IMR-90 (cell line): ENCODE measurements at regions not wholly inside any gene's neighbourhood (a gene's known extent, or its start where the extent isn't known, plus 50 kb on each side); places are given as distances from the start of the nearest gene placed in this dataset.

Experiments used
- ATAC-seq: fragments of 200-7000 bp; cut with Tn5 transposase; 2 replicates; pipeline ENCODE4 v1.9.1; 2020; ENCODE audit warnings: low read depth, mild to moderate bottlenecking, moderate library complexity
- BruUV-seq: library from RNA; stranded (reverse); fragments of 400-500 nt; replicated peaks from 2 replicates; lab custom pipeline; 2021; lab: Mats Ljungman, UMichigan
- CTCF ChIA-PET: fragments of 300-600 bp; formaldehyde crosslinking; extraction: SDS; loops from one replicate; lab custom pipeline; 2021; ENCODE audit warnings: antibody characterized with exemption; lab: Yijun Ruan, JAX
- POLR2A ChIA-PET: fragments of 300-600 bp; sonication (Branson Sonifier 250); formaldehyde crosslinking; loops from one replicate; lab custom pipeline; 2022; ENCODE audit warnings: antibody characterized with exemption; ENCODE audit not compliant: unreplicated experiment; lab: Charles Lee
- DNase-seq: peaks from one replicate; pipeline ENCODE4 v3.0.0; 2013
- H2AFZ ChIP-seq: replicated peaks from 2 replicates; pipeline ENCODE3; 2013; ENCODE audit warnings: low read length, mild to moderate bottlenecking; ENCODE audit not compliant: poor library complexity
- H2AK5ac ChIP-seq: 2 replicates; pipeline ENCODE4 v1.6.1; 2013; ENCODE audit warnings: low read depth, low read length, inconsistent platforms
- H2AK9ac ChIP-seq: replicated peaks from 2 replicates; pipeline ENCODE3; 2013; ENCODE audit warnings: mild to moderate bottlenecking, low read depth, low read length, moderate library complexity; ENCODE audit not compliant: poor library complexity
- H2BK120ac ChIP-seq: 2 replicates; pipeline ENCODE4 v1.6.1; 2013; ENCODE audit warnings: low read depth, low read length, inconsistent platforms
- H2BK15ac ChIP-seq: 3 replicates; pipeline ENCODE4 v1.6.1; 2013; ENCODE audit warnings: low read depth, low read length, inconsistent platforms
- H2BK20ac ChIP-seq: 2 replicates; pipeline ENCODE4 v1.6.1; 2013; ENCODE audit warnings: low read depth, mild to moderate bottlenecking, inconsistent platforms, low read length, moderate library complexity
- H2BK5ac ChIP-seq: 2 replicates; pipeline ENCODE4 v1.6.1; 2013; ENCODE audit warnings: mild to moderate bottlenecking, low read depth, low read length, inconsistent platforms; ENCODE audit not compliant: poor library complexity, severe bottlenecking
- H3K14ac ChIP-seq: replicated peaks from 2 replicates; pipeline ENCODE4 v1.6.1; 2013; ENCODE audit warnings: low read depth, low read length, inconsistent platforms
- H3K18ac ChIP-seq: 2 replicates; pipeline ENCODE4 v1.6.1; 2013; ENCODE audit warnings: low read depth, low read length, control low read depth
- H3K23ac ChIP-seq: 2 replicates; pipeline ENCODE4 v1.6.1; 2013; ENCODE audit warnings: low read depth, low read length, inconsistent platforms
- H3K27ac ChIP-seq: 2 replicates; pipeline ENCODE4 v1.5.1; 2013; ENCODE audit warnings: mild to moderate bottlenecking, control low read depth, low read length; ENCODE audit not compliant: insufficient read depth
- H3K27me3 ChIP-seq: 2 replicates; pipeline ENCODE4 v1.6.1; 2013; ENCODE audit warnings: low read length; ENCODE audit not compliant: control insufficient read depth, insufficient read depth
- H3K36me3 ChIP-seq: 2 replicates; pipeline ENCODE4 v1.6.1; 2013; ENCODE audit warnings: low read length, mixed read lengths; ENCODE audit not compliant: control insufficient read depth, insufficient read depth
- H3K4ac ChIP-seq: 2 replicates; pipeline ENCODE4 v1.6.1; 2013; ENCODE audit warnings: low read depth, low read length, inconsistent platforms
- H3K4me1 ChIP-seq: 2 replicates; pipeline ENCODE4 v1.6.1; 2013; ENCODE audit warnings: low read length, mixed read lengths; ENCODE audit not compliant: control insufficient read depth, insufficient read depth
- H3K4me2 ChIP-seq: 2 replicates; pipeline ENCODE4 v1.6.1; 2013; ENCODE audit warnings: low read depth, mild to moderate bottlenecking, control low read depth, low read length, moderate library complexity
- H3K4me3 ChIP-seq: 2 replicates; pipeline ENCODE4 v1.5.1; 2013; ENCODE audit warnings: low read depth, mild to moderate bottlenecking, control low read depth, low read length, moderate library complexity; ENCODE audit not compliant: insufficient read depth
- H3K56ac ChIP-seq: 2 replicates; pipeline ENCODE4 v1.6.1; 2013; ENCODE audit warnings: low read length, inconsistent platforms; ENCODE audit not compliant: insufficient read depth; ENCODE audit errors: extremely low read depth
- H3K79me1 ChIP-seq, 2 experiments: 2 replicates each; pipeline ENCODE4 v1.6.1; 2013; ENCODE audit warnings: low read length in 2 of 2, inconsistent platforms in 1 of 2, low read depth in 1 of 2
- H3K9ac ChIP-seq: 2 replicates; pipeline ENCODE4 v1.6.1; 2013; ENCODE audit warnings: low read depth, low read length, control low read depth
- H3K9me1 ChIP-seq: 2 replicates; pipeline ENCODE4 v1.6.1; 2013; ENCODE audit warnings: low read length, inconsistent platforms; ENCODE audit not compliant: insufficient read depth
- H3K9me3 ChIP-seq: 2 replicates; pipeline ENCODE4 v1.6.1; 2013; ENCODE audit warnings: low read length; ENCODE audit not compliant: control insufficient read depth, insufficient read depth
- H4K20me1 ChIP-seq: 2 replicates; pipeline ENCODE4 v1.6.1; 2013; ENCODE audit warnings: low read length, inconsistent platforms; ENCODE audit not compliant: insufficient read depth
- H4K5ac ChIP-seq: 2 replicates; pipeline ENCODE4 v1.6.1; 2013; ENCODE audit warnings: mild to moderate bottlenecking, low read depth, low read length, control low read depth
- H4K8ac ChIP-seq, 2 experiments: 2 replicates each; pipeline ENCODE4 v1.6.1; 2013; ENCODE audit warnings: low read depth in 2 of 2, low read length in 2 of 2, control low read depth in 1 of 2, inconsistent platforms in 1 of 2
- H4K91ac ChIP-seq: 2 replicates; pipeline ENCODE4 v1.6.1; 2013; ENCODE audit warnings: low read depth, low read length, inconsistent platforms; ENCODE audit not compliant: insufficient read depth
- CHD1 ChIP-seq: IDR thresholded peaks from 2 replicates; pipeline ENCODE4 v1.6.1; 2012; ENCODE audit warnings: low read depth, low read length, improper control_type of control experiment
- POLR2A ChIP-seq: IDR thresholded peaks from 2 replicates; pipeline ENCODE4 v1.6.1; 2012; ENCODE audit warnings: mild to moderate bottlenecking, low read depth, low read length
- RAD21 ChIP-seq: IDR thresholded peaks from 2 replicates; pipeline ENCODE4 v1.6.1; 2012; ENCODE audit warnings: low read length, improper control_type of control experiment
- SMC3 ChIP-seq: fragments of 150-350 bp; IDR thresholded peaks from 2 replicates; pipeline ENCODE4 v1.6.1; 2016; ENCODE audit warnings: low read depth, mild to moderate bottlenecking, antibody characterized with exemption, low read length, moderate library complexity
- WGBS, 2 experiments: methylation state at CpG; one replicate each; pipeline versions ENCODE4 v1.1.5 to v1.1.7; 2013; ENCODE audit warnings: missing lambda C conversion rate in 2 of 2; ENCODE audit not compliant: insufficient read length in 1 of 2; ENCODE audit errors: extremely low coverage in 2 of 2; 5-methylcytosine and 5-hydroxymethylcytosine counted together
- dilution Hi-C: fragments of 300-500 bp; cut with HindIII; formaldehyde crosslinking; loops from one replicate; pipeline ENCODE4 v1.14.3; 2018; ENCODE audit warnings: low sequenced_read_pairs; ENCODE audit not compliant: unreplicated experiment
- in situ Hi-C: fragments of 300-500 bp; cut with MboI; formaldehyde crosslinking; loops from 3 replicates; pipeline ENCODE4 v1.14.3; 2019; ENCODE audit warnings: low sequenced_read_pairs, inconsistent platforms, mixed read lengths
- intact Hi-C: fragments of 100-400 bp; cut with micrococcal nuclease; formaldehyde crosslinking; loops from 2 replicates; pipeline ENCODE4 v1.10.0; 2022
- TF ChIP-seq, protein P1 (sequence below): fragments of 150-350 bp; IDR thresholded peaks from 2 replicates; pipeline ENCODE4 v1.6.1; 2016; ENCODE audit warnings: low read depth, mild to moderate bottlenecking, low read length, moderate library complexity, borderline replicate concordance
- TF ChIP-seq, protein P2 (sequence below): conservative IDR thresholded peaks from 2 replicates; pipeline ENCODE4 v1.5.1; 2012; ENCODE audit warnings: mild to moderate bottlenecking, low read depth, low read length, improper control_type of control experiment

DNA sequence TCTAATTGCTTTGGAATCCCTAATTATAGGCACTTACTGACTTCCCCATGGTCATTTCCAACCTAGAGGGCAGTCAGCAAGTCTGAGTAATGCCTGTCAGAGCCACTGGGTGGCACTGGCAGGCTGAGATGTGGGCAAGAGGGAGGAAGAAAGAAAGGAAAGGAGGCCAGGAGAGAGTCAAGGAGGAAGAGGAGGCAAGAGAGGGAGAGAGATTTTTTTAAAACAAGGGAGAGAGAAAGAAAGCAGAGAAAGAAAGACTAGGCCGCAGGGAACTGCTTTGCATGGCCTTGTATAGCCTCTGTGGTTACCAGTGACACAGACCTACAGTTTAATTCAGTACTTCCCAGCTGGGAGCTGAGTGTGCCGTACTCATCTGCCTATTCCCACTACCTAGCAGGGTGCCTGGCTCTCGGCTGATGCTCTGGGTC, 210.4 kb upstream of the ADO start:
- Histone ChIP-seq H3K4me2 (no peak overlapping the region), H3K4me3 (no peak overlapping the region), H3K9ac (no peak overlapping the region), H3K14ac (no peak overlapping the region), H4K5ac (no peak overlapping the region), H3K23ac (no peak overlapping the region), H2BK120ac (peak overlapping the region; percentile 30; the same call in 1 of the 2 replicates), H3K27me3 (no peaks in the 10 kb centered on the region), H3K9me3 (no peaks in the 10 kb centered on the region), H3K56ac (no peak overlapping the region), H3K36me3 (no peaks in the 10 kb centered on the region), H2BK15ac (peak overlapping the region; percentile 13; the same call in 1 of the 3 replicates), H2AK9ac (no peak overlapping the region), H4K8ac (no peak overlapping the region), H2AK5ac (peak overlapping the region; percentile 47; the same call in 1 of the 2 replicates), H3K4ac (0 out of 2 replicates have a peak overlapping the region, but pooled peaks have one; percentile 11), H4K91ac (no peak overlapping the region), H3K9me1 (no peaks in the 10 kb centered on the region), H2AFZ (peak overlapping the region; percentile 48), H3K4me1 (no peaks in the 10 kb centered on the region), H3K79me1 (no peaks in the 10 kb centered on the region), H4K20me1 (no peaks in the 10 kb centered on the region), H3K27ac (no peak overlapping the region), H2BK5ac (peak overlapping the region; percentile 3), H2BK20ac (peak overlapping the region; percentile 50; the same call in 1 of the 2 replicates), H3K18ac (no peak overlapping the region)
- no peak for TF ChIP-seq POLR2A
- TF ChIP-seq, protein P1, sequence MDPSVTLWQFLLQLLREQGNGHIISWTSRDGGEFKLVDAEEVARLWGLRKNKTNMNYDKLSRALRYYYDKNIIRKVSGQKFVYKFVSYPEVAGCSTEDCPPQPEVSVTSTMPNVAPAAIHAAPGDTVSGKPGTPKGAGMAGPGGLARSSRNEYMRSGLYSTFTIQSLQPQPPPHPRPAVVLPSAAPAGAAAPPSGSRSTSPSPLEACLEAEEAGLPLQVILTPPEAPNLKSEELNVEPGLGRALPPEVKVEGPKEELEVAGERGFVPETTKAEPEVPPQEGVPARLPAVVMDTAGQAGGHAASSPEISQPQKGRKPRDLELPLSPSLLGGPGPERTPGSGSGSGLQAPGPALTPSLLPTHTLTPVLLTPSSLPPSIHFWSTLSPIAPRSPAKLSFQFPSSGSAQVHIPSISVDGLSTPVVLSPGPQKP, result no peak
- no peak for TF ChIP-seq CHD1
- peak; percentile 93 for TF ChIP-seq RAD21
- TF ChIP-seq SMC3, result peak; percentile 93
- TF ChIP-seq, protein P2, sequence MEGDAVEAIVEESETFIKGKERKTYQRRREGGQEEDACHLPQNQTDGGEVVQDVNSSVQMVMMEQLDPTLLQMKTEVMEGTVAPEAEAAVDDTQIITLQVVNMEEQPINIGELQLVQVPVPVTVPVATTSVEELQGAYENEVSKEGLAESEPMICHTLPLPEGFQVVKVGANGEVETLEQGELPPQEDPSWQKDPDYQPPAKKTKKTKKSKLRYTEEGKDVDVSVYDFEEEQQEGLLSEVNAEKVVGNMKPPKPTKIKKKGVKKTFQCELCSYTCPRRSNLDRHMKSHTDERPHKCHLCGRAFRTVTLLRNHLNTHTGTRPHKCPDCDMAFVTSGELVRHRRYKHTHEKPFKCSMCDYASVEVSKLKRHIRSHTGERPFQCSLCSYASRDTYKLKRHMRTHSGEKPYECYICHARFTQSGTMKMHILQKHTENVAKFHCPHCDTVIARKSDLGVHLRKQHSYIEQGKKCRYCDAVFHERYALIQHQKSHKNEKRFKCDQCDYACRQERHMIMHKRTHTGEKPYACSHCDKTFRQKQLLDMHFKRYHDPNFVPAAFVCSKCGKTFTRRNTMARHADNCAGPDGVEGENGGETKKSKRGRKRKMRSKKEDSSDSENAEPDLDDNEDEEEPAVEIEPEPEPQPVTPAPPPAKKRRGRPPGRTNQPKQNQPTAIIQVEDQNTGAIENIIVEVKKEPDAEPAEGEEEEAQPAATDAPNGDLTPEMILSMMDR, result peak; percentile 93
- no CpG with 5 or more reads among the region's 3 CpGs for WGBS, 2 experiments
- intact Hi-C loops (loop anchor here (1.0 to 10.0 kb wide), 6 partner anchors 102 to 1031 kb away; partner anchors contain the start of gene RTKN2), dilution Hi-C loops (no loop called here), in situ Hi-C loops (loop anchor here (25.0 kb wide), 1 partner anchor 557 kb away; no protein-coding TSS in a partner anchor)
- ChIA-PET CTCF (interaction anchor here (0.6 to 2.1 kb wide), 6 partner anchors 10 to 576 kb away, joined by 3 to 21 read pairs (median 4); no protein-coding TSS in a partner anchor), POLR2A (no interaction called here)
- peak; percentile 56 for DNase-seq
- BruUV-seq, result no TSS peak
- ATAC-seq, result peak; percentile 96
